ENCODE measurements at regions not wholly inside any gene's neighbourhood (a gene's known extent, or its start where the extent isn't known, plus 50 kb on each side); places are given as distances from the start of the nearest gene placed in this dataset.

- TF ChIP-seq CTCF (conservative IDR thresholded peaks at IDR 0.05 in 1 of 2, IDR thresholded peaks at IDR 0.05 in 1 of 2; ENCODE audit: extremely low read depth in 1 of 2, insufficient read depth in 1 of 2, low read depth in 1 of 2, low read length in 2 of 2) = no peak
- TF ChIP-seq EZH2 (IDR thresholded peaks at IDR 0.05; ENCODE audit: borderline replicate concordance, low read length) = no peak
Measured at GRCh38 chrX:122135070-122135469, 1049.0 kb upstream of the GRIA3 start.

Measured in mammary epithelial cell (primary cell).